Endometrium (tissue), 2 donors: ENCODE measurements at regions not wholly inside any gene's neighbourhood (a gene's known extent, or its start where the extent isn't known, plus 50 kb on each side); places are given as distances from the start of the nearest gene placed in this dataset.
"Not testable (repeated sequence)": the region's sequence is repeated elsewhere in the genome, so short reads cannot be mapped to it uniquely, and the experiment has no call there.

Experiments used
- FAIRE-seq: peaks from 2 replicates; lab custom pipeline; 2012; peaks lifted over from hg19 to GRCh38; lab: Jason Lieb, UNC
- donor health status: control.
- donor health status: control.

GRCh38 chr14:39673270-39673711 lies 241.1 kb upstream of the FBXO33 start:
- no peak for FAIRE-seq

GRCh38 chr14:39668449-39668848 lies 236.2 kb upstream of the FBXO33 start:
- no peak for FAIRE-seq

GRCh38 chr14:39666386-39666785 lies 234.2 kb upstream of the FBXO33 start:
- no peak for FAIRE-seq

GRCh38 chr14:39665075-39665475 lies 232.8 kb upstream of the FBXO33 start:
- FAIRE-seq: no peak

- no peak for FAIRE-seq
These were observed 232.4 kb upstream of the FBXO33 start for GRCh38 chr14:39664646-39665045.

GRCh38 chr14:39641224-39641623 lies 209.0 kb upstream of the FBXO33 start:
- FAIRE-seq: no peak

- not testable (repeated sequence) for FAIRE-seq
These were observed 206.8 kb upstream of the FBXO33 start for GRCh38 chr14:39639009-39639408.

- FAIRE-seq: no peak
These were observed 195.9 kb upstream of the FBXO33 start for GRCh38 chr14:39628087-39628486.

GRCh38 chr14:39626589-39627576 lies 194.7 kb upstream of the FBXO33 start:
- no peak for FAIRE-seq

GRCh38 chr14:39621678-39622077 lies 189.4 kb upstream of the FBXO33 start:
- FAIRE-seq: no peak

GRCh38 chr14:39621223-39621622 lies 189.0 kb upstream of the FBXO33 start:
- FAIRE-seq: no peak

GRCh38 chr14:39617537-39617936 lies 185.3 kb upstream of the FBXO33 start:
- FAIRE-seq: no peak

- no peak for FAIRE-seq
These were observed 183.1 kb upstream of the FBXO33 start for GRCh38 chr14:39615352-39615751.

- no peak for FAIRE-seq
These were observed 182.2 kb upstream of the FBXO33 start for GRCh38 chr14:39614297-39614923.

- FAIRE-seq: no peak
These were observed 176.9 kb upstream of the FBXO33 start for GRCh38 chr14:39609119-39609518.

GRCh38 chr14:39607978-39608377 lies 175.7 kb upstream of the FBXO33 start:
- no peak for FAIRE-seq

GRCh38 chr14:39603942-39604341 lies 171.7 kb upstream of the FBXO33 start:
- FAIRE-seq: no peak

- no peak for FAIRE-seq
These were observed 161.1 kb upstream of the FBXO33 start for GRCh38 chr14:39593377-39593776.

GRCh38 chr14:39592116-39592789 lies 160.0 kb upstream of the FBXO33 start:
- no peak for FAIRE-seq

GRCh38 chr14:39589882-39590281 lies 157.6 kb upstream of the FBXO33 start:
- not testable (repeated sequence) for FAIRE-seq

- no peak for FAIRE-seq
These were observed 149.9 kb upstream of the FBXO33 start for GRCh38 chr14:39582028-39582654.

- peak; percentile 70 for FAIRE-seq
These were observed 149.2 kb upstream of the FBXO33 start for GRCh38 chr14:39581474-39581873.
